ENCODE measurements at regions not wholly inside any gene's neighbourhood (a gene's known extent, or its start where the extent isn't known, plus 50 kb on each side); places are given as distances from the start of the nearest gene placed in this dataset.

- H3K4me3 ChIP-seq (ENCODE audit: control insufficient read depth, low read depth, low read length) = no peak overlapping the region
- no peak for DNase-seq (ENCODE audit: low read depth)
- TF ChIP-seq CTCF (IDR thresholded peaks at IDR 0.05; ENCODE audit: control insufficient read depth, insufficient read depth, low read depth, low read length, missing control alignments) = no peak
Measured at GRCh38 chr4:11889099-11889498, 460.4 kb upstream of the HS3ST1 start.

GRCh38 chr4:11881947-11882346, 453.3 kb upstream of the HS3ST1 start:
- H3K4me3 ChIP-seq (ENCODE audit: control insufficient read depth, low read depth, low read length) = no peak overlapping the region
- no peak for TF ChIP-seq CTCF (IDR thresholded peaks at IDR 0.05; ENCODE audit: control insufficient read depth, insufficient read depth, low read depth, low read length, missing control alignments)
- DNase-seq (ENCODE audit: low read depth) = no peak

GRCh38 chr4:11881364-11881763, 452.7 kb upstream of the HS3ST1 start:
- H3K4me3 ChIP-seq (ENCODE audit: control insufficient read depth, low read depth, low read length) = no peak overlapping the region
- TF ChIP-seq CTCF (IDR thresholded peaks at IDR 0.05; ENCODE audit: control insufficient read depth, insufficient read depth, low read depth, low read length, missing control alignments) = no peak
- DNase-seq (ENCODE audit: low read depth) = no peak

GRCh38 chr4:11878241-11878640, 449.5 kb upstream of the HS3ST1 start:
- no peak overlapping the region for H3K4me3 ChIP-seq (ENCODE audit: control insufficient read depth, low read depth, low read length)
- TF ChIP-seq CTCF (IDR thresholded peaks at IDR 0.05; ENCODE audit: control insufficient read depth, insufficient read depth, low read depth, low read length, missing control alignments) = no peak
- DNase-seq (ENCODE audit: low read depth) = no peak

- no peak for TF ChIP-seq CTCF (IDR thresholded peaks at IDR 0.05; ENCODE audit: control insufficient read depth, insufficient read depth, low read depth, low read length, missing control alignments)
- H3K4me3 ChIP-seq (ENCODE audit: control insufficient read depth, low read depth, low read length) = no peak overlapping the region
- no peak for DNase-seq (ENCODE audit: low read depth)
Measured at GRCh38 chr4:11876104-11876503, 447.4 kb upstream of the HS3ST1 start.

GRCh38 chr4:11869191-11869870, 440.6 kb upstream of the HS3ST1 start:
- DNase-seq (ENCODE audit: low read depth) = no peak
- no peak overlapping the region for H3K4me3 ChIP-seq (ENCODE audit: control insufficient read depth, low read depth, low read length)
- no peak for TF ChIP-seq CTCF (IDR thresholded peaks at IDR 0.05; ENCODE audit: control insufficient read depth, insufficient read depth, low read depth, low read length, missing control alignments)
